B cell (primary cell): ENCODE measurements at regions not wholly inside any gene's neighbourhood (a gene's known extent, or its start where the extent isn't known, plus 50 kb on each side); places are given as distances from the start of the nearest gene placed in this dataset.

ENCODE experiments used
- EZH2 ChIP-seq: IDR thresholded peaks from 2 replicates; pipeline ENCODE4 v1.6.1; 2012; ENCODE audit warnings: borderline replicate concordance, low read depth, mild to moderate bottlenecking, moderate library complexity, low read length; ENCODE audit not compliant: insufficient read depth, poor library complexity, severe bottlenecking
- TF ChIP-seq, protein P1 (sequence below): fragments of 200-600 bp; IDR thresholded peaks from one replicate; pipeline ENCODE4 v1.8.0; 2022; ENCODE audit warnings: antibody characterized with exemption, mild to moderate bottlenecking

DNA sequence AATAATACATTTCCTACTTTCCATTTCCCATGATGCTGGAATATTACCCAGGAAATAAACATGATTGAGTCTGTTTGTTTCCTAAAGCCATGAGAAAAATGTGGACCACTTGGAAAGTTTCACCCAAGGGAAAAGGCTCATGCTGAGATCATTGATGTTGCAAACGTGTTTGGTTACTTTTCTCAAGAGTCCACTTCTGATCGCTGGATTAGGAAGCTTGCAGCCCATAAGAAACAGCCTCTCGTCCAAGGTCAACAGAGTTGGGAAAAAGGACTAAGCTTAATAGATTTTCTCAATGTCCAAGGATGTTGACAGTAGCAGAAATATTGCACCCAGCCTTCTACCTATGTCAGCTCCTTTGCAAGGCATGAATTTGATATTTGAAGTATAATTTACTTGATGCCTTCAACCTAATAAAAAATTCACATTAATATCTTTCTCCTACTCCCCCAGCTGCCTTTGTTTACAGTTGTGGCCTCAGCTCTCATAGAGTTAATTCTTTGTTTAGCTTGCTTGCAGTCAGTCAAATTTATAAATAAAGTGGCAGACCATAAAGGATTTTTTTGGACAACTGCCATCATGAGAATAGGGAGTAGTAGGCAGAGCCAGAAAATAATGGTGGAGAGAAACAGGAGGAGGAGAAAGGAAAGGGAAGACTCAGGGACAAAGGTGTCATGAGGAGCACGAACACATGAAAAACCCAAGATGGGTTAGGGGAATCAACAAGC is 65.6 kb upstream of the BLTP1 start:
- TF ChIP-seq, protein P1, sequence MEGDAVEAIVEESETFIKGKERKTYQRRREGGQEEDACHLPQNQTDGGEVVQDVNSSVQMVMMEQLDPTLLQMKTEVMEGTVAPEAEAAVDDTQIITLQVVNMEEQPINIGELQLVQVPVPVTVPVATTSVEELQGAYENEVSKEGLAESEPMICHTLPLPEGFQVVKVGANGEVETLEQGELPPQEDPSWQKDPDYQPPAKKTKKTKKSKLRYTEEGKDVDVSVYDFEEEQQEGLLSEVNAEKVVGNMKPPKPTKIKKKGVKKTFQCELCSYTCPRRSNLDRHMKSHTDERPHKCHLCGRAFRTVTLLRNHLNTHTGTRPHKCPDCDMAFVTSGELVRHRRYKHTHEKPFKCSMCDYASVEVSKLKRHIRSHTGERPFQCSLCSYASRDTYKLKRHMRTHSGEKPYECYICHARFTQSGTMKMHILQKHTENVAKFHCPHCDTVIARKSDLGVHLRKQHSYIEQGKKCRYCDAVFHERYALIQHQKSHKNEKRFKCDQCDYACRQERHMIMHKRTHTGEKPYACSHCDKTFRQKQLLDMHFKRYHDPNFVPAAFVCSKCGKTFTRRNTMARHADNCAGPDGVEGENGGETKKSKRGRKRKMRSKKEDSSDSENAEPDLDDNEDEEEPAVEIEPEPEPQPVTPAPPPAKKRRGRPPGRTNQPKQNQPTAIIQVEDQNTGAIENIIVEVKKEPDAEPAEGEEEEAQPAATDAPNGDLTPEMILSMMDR, result no peak
- no peak for TF ChIP-seq EZH2
